Prostate gland (tissue), 2 donors: ENCODE measurements at regions not wholly inside any gene's neighbourhood (a gene's known extent, or its start where the extent isn't known, plus 50 kb on each side); places are given as distances from the start of the nearest gene placed in this dataset.

Experiments
- DNase-seq: peaks from one replicate; pipeline ENCODE4 v3.0.0-alpha.2; 2019; ENCODE audit warnings: low spot score
- H3K27ac ChIP-seq, 2 donors: fragments of 200-600 bp; sonication (generic); 2 replicates each; pipeline ENCODE4 v1.5.1; 2017 to 2019
- H3K27me3 ChIP-seq: fragments of 200-600 bp; sonication (generic); replicated peaks from 2 replicates; pipeline ENCODE4 v1.5.1; 2019; ENCODE audit not compliant: insufficient read depth
- H3K36me3 ChIP-seq, 2 donors: fragments of 200-600 bp; sonication (generic); 1 replicate in 1 of 2; 2 replicates in 1 of 2; pipeline versions ENCODE4 v1.5.1 to v1.8.1; 2017 to 2019
- H3K4me1 ChIP-seq: fragments of 200-600 bp; sonication (generic); replicated peaks from 2 replicates; pipeline ENCODE4 v1.5.1; 2019
- H3K4me3 ChIP-seq, 2 donors: fragments of 200-600 bp; sonication (generic); 2 replicates each; pipeline ENCODE4 v1.5.1; 2017 to 2019
- H3K9me3 ChIP-seq: fragments of 200-600 bp; sonication (generic); 2 replicates; pipeline ENCODE4 v1.5.1; 2017
- POLR2A ChIP-seq: fragments of 450-650 bp; IDR thresholded peaks from one replicate; pipeline ENCODE4 v1.6.1; 2016; ENCODE audit warnings: antibody characterized with exemption, mild to moderate bottlenecking
- POLR2AphosphoS5 ChIP-seq: sonication (generic); formaldehyde crosslinking; IDR thresholded peaks from one replicate; pipeline ENCODE4 v1.6.1; 2017; ENCODE audit warnings: antibody characterized with exemption
- WGBS: methylation state at CpG from one replicate; pipeline ENCODE4 v1.1.5; 2018; 5-methylcytosine and 5-hydroxymethylcytosine counted together
- intact Hi-C: fragments of 100-400 bp; cut with DNase I; formaldehyde crosslinking; loops from one replicate; pipeline ENCODE4 v1.14.2; 2022
- TF ChIP-seq, protein P1 (sequence below), 4 experiments: fragments of 200-600 bp in 2 of 4; fragments of 450-650 bp in 2 of 4; sonication (generic) in 2 of 4; IDR thresholded peaks; 1 replicate in 3 of 4; 2 replicates in 1 of 4; pipeline ENCODE4 v1.5.1; 2016 to 2019; ENCODE audit warnings: antibody characterized with exemption in 4 of 4, mild to moderate bottlenecking in 2 of 4, moderate library complexity in 2 of 4

DNA sequence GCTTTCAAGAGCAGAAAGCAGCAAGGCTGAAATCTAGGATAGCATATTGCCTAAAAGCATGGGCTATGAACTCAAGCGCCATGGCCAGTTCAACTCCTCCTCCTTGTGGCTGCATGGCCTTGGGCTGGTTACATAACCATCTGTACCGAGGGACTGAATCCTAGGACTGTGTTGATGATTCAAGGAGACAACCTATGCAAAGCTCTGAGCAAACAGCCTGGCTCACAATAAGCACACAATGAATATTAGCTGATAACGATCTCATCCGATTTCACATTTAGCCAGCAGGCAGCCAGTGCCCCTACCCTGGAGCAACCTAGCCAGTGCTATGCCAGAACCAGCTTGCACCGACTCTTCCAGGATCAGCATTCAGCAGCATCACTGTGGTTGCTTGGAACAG, 698.4 kb downstream of the TBC1D22A start:
- Histone ChIP-seq H3K27ac (no peak overlapping the region), H3K4me1 (no peaks in the 10 kb centered on the region), H3K9me3 (no peaks in the 10 kb centered on the region), H3K36me3 (no peaks in the 10 kb centered on the region), H3K27me3 (no peaks in the 10 kb centered on the region), H3K4me3 (no peak overlapping the region)
- WGBS, result 42% methylated on average over 5 of the region's 5 CpGs
- DNase-seq, result no peak
- TF ChIP-seq POLR2A, result no peak
- TF ChIP-seq, protein P1, sequence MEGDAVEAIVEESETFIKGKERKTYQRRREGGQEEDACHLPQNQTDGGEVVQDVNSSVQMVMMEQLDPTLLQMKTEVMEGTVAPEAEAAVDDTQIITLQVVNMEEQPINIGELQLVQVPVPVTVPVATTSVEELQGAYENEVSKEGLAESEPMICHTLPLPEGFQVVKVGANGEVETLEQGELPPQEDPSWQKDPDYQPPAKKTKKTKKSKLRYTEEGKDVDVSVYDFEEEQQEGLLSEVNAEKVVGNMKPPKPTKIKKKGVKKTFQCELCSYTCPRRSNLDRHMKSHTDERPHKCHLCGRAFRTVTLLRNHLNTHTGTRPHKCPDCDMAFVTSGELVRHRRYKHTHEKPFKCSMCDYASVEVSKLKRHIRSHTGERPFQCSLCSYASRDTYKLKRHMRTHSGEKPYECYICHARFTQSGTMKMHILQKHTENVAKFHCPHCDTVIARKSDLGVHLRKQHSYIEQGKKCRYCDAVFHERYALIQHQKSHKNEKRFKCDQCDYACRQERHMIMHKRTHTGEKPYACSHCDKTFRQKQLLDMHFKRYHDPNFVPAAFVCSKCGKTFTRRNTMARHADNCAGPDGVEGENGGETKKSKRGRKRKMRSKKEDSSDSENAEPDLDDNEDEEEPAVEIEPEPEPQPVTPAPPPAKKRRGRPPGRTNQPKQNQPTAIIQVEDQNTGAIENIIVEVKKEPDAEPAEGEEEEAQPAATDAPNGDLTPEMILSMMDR (IDR thresholded peaks at IDR 0.05), result no peak
- TF ChIP-seq POLR2AphosphoS5, result peak; percentile 61
- intact Hi-C loops, result no loop called here

DNA sequence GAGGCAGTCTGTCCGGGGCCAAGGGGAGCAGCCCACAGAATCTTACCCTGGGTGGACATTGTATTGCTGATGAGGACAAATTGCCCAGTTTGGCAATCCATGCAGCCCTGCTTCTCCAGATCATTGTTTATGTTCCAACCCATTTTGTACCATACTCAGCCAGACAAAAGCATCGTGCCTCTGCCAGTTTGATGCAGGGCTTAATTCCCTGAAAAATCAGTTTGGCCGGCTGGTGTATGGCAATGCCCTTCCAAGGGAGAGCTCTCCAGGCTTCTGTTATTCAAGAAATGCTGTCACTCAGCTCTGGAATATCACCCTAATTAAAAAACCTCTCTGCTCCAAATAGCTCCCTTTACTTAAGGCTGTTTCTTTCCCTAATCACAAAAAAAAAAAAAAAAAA, 697.7 kb downstream of the TBC1D22A start:
- Histone ChIP-seq H3K4me3 (no peak overlapping the region), H3K27ac (no peak overlapping the region), H3K36me3 (no peaks in the 10 kb centered on the region), H3K9me3 (no peaks in the 10 kb centered on the region), H3K4me1 (no peaks in the 10 kb centered on the region), H3K27me3 (no peaks in the 10 kb centered on the region)
- TF ChIP-seq, protein P1 (IDR thresholded peaks at IDR 0.05), result no peak
- TF ChIP-seq POLR2A (no peak), POLR2AphosphoS5 (no peak)
- 72% methylated on average over 3 of the region's 3 CpGs for WGBS
- no peak for DNase-seq
- intact Hi-C loops, result no loop called here

DNA sequence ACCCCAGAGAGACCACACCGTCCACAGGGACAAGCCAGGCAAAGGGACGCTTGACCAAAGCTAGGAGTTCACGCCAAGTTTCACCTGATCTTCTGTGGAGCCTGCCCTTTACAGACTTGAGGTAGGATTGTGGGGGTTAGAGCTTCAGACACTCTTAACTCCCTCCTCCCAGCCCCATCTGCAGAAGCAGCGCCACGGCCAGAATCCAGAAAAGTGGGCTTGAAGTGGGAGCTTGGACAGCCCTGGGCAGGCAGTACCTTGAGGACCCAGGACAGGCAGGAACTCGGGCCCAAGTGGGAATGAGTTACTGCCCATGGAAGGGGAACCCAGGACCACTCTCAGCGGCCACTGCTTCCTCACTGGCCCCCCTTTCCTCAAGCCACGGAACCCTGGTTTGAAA, 695.9 kb downstream of the TBC1D22A start:
- no peak overlapping the region for H3K4me3 ChIP-seq
- H3K27me3 ChIP-seq, result no peaks in the 10 kb centered on the region
- H3K36me3 ChIP-seq, result no peaks in the 10 kb centered on the region
- TF ChIP-seq, protein P1 (IDR thresholded peaks at IDR 0.05), result no peak
- no peak for TF ChIP-seq POLR2A
- intact Hi-C loops, result no loop called here
- 85% methylated on average over 8 of the region's 8 CpGs for WGBS
- no peak overlapping the region for H3K27ac ChIP-seq
- H3K9me3 ChIP-seq, result no peaks in the 10 kb centered on the region
- H3K4me1 ChIP-seq, result no peaks in the 10 kb centered on the region
- no peak for DNase-seq

GRCh38 chr22:47457509-47458300, 695.3 kb downstream of the TBC1D22A start:
- DNase-seq, result no peak
- WGBS, result 82% methylated on average over 23 of the region's 23 CpGs
- H3K27ac ChIP-seq, result no peak overlapping the region
- H3K9me3 ChIP-seq, result no peaks in the 10 kb centered on the region
- intact Hi-C loops, result no loop called here
- no peak overlapping the region for H3K4me3 ChIP-seq
- H3K27me3 ChIP-seq, result no peaks in the 10 kb centered on the region
- no peak for TF ChIP-seq POLR2AphosphoS5
- TF ChIP-seq, protein P1 (IDR thresholded peaks at IDR 0.05), result no peak
- no peak for TF ChIP-seq POLR2A
- H3K36me3 ChIP-seq, result no peaks in the 10 kb centered on the region
- no peaks in the 10 kb centered on the region for H3K4me1 ChIP-seq

GRCh38 chr22:47457021-47457420, 694.6 kb downstream of the TBC1D22A start:
- TF ChIP-seq POLR2A (no peak), POLR2AphosphoS5 (no peak)
- TF ChIP-seq, protein P1 (IDR thresholded peaks at IDR 0.05), result no peak
- Histone ChIP-seq H3K4me3 (no peak overlapping the region), H3K27ac (no peak overlapping the region), H3K36me3 (no peaks in the 10 kb centered on the region), H3K9me3 (no peaks in the 10 kb centered on the region), H3K27me3 (no peaks in the 10 kb centered on the region), H3K4me1 (no peaks in the 10 kb centered on the region)
- no peak for DNase-seq
- WGBS, result 54% methylated on average over 14 of the region's 14 CpGs
- intact Hi-C loops, result no loop called here
